ENCODE measurements at regions not wholly inside any gene's neighbourhood (a gene's known extent, or its start where the extent isn't known, plus 50 kb on each side); places are given as distances from the start of the nearest gene placed in this dataset.
"Not testable (repeated sequence)": the region's sequence is repeated elsewhere in the genome, so short reads cannot be mapped to it uniquely, and the experiment has no call there.

DNA sequence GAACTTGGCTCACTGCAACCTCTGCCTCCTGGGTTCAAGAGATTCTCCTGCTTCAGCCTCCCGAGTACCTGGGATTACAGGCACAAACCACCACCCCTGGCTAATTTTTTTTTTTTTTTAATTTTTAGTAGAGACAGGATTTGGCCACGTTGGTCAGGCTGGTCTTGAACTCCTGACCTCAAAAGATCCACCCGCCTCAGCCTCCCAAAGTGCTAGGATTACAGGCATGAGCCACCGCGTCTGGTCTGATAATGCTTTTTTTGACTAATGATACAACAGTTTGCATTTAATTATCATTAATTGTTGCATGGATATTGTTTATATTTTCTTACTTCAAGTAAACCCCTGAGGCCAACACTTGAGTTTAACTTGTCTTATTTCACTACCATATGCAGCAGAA is 286.6 kb downstream of the CYRIA start:
- not testable (repeated sequence) for TF ChIP-seq POLR2A (IDR thresholded peaks at IDR 0.05)
- TF ChIP-seq, protein P1, sequence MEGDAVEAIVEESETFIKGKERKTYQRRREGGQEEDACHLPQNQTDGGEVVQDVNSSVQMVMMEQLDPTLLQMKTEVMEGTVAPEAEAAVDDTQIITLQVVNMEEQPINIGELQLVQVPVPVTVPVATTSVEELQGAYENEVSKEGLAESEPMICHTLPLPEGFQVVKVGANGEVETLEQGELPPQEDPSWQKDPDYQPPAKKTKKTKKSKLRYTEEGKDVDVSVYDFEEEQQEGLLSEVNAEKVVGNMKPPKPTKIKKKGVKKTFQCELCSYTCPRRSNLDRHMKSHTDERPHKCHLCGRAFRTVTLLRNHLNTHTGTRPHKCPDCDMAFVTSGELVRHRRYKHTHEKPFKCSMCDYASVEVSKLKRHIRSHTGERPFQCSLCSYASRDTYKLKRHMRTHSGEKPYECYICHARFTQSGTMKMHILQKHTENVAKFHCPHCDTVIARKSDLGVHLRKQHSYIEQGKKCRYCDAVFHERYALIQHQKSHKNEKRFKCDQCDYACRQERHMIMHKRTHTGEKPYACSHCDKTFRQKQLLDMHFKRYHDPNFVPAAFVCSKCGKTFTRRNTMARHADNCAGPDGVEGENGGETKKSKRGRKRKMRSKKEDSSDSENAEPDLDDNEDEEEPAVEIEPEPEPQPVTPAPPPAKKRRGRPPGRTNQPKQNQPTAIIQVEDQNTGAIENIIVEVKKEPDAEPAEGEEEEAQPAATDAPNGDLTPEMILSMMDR (IDR thresholded peaks at IDR 0.05): not testable (repeated sequence)
